Activated CD4-positive, alpha-beta T cell treated with anti-CD3 and anti-CD28 coated beads for 24 hours (primary cell): ENCODE measurements at regions not wholly inside any gene's neighbourhood (a gene's known extent, or its start where the extent isn't known, plus 50 kb on each side); places are given as distances from the start of the nearest gene placed in this dataset.

Experiments
- DNase-seq, 2 donors: peaks; one replicate each; pipeline ENCODE4 v3.0.0-alpha.2; 2020; ENCODE audit warnings: low read depth in 2 of 2

- DNase-seq = no peak
Measured at GRCh38 chr5:93793159-93793781, 51.9 kb upstream of the POU5F2 start.

- DNase-seq = no peak
Measured at GRCh38 chr5:93791518-93791972, 50.1 kb upstream of the POU5F2 start.
